Suppressor macrophage (primary cell): ENCODE measurements at regions not wholly inside any gene's neighbourhood (a gene's known extent, or its start where the extent isn't known, plus 50 kb on each side); places are given as distances from the start of the nearest gene placed in this dataset.
"Not testable (repeated sequence)": the region's sequence is repeated elsewhere in the genome, so short reads cannot be mapped to it uniquely, and the experiment has no call there.

ENCODE experiments used
- DNase-seq, 4 experiments: peaks; one replicate each; pipeline ENCODE4 v3.0.0-alpha.2; 2020 to 2022

DNA sequence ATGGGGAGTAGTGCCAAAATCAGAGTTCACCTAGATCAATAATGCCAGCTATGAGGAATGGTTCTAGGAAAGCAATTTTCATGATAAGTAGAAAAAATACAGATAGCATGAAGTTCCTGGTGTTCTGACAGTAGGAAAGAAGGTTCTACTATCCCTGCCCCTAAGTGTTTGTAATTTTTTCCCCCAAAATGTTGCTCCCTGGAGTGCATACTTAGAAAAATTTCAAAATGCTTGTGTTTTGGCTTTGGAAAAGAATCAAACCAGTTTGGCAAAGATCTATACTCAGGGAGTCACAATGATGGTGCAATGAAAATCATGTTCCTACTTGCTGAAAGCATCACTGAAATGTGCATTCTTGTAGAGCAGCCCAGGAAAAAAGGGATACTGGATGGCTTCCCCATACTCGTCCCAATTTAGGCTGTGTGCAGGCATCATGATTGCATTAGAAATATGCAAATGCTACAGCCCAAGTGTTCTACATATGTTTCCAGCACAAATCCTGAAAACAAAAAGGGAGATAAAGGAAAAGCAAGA is 74.7 kb downstream of the LPAR4 start:
- DNase-seq, result no peak

GRCh38 chrX:78831523-78831922 is 84.0 kb downstream of the LPAR4 start:
- DNase-seq, result no peak

DNA sequence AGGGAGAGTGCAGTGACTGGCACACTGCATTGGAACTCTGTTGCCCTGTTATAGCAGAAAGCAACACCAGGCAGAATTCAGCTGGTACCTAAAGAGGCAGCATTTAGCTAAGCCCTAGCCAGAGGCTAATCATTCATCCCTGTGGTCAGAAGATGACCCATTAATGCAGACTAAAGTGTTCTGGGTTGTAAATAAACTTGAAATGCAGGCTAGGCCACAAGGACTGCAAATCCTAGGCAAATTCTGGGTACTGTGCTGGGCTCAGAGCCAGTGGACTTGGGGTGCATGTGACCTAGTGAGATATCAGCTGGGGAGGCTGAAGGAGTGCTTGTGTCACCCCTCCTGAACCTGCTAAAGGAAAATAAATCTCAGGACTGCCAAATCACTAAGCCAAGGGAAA is 91.2 kb downstream of the LPAR4 start:
- DNase-seq, result no peak

DNA sequence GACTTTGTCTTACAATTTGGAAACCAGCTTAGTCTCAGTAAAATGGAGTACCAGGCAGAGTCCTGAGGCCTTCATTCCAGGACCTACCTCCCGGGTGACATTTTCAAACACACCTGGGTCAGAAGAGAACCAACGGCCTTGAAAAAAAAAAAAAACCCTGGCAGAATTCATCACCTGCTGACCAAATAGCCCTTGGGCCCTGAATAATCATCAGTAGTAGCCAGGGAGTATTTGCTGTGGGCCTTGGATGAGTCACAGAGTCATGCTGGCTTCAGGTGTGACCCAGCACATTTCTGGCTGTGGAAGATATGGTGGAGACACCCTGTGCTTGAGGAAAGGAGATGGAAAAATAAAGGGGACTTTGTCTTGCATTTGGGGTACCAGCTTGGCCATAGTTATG is 92.2 kb downstream of the LPAR4 start:
- DNase-seq, result no peak

GRCh38 chrX:78844218-78844617 is 96.7 kb downstream of the LPAR4 start:
- DNase-seq, result not testable (repeated sequence)

- DNase-seq, result not testable (repeated sequence)
Measured at GRCh38 chrX:78881248-78881647, 63.9 kb upstream of the P2RY10 start.

- peak in 2 of 4 experiments; percentile 1 to 23 for DNase-seq
Measured at GRCh38 chrX:78886550-78886949, 58.6 kb upstream of the P2RY10 start.
